GM18505 (cell line): ENCODE measurements at regions not wholly inside any gene's neighbourhood (a gene's known extent, or its start where the extent isn't known, plus 50 kb on each side); places are given as distances from the start of the nearest gene placed in this dataset.

Experiments used
- ATAC-seq: cut with Tn5 transposase; IDR thresholded peaks from one replicate; pipeline ENCODE4 v1.9.1; 2021; ENCODE audit not compliant: unreplicated experiment
- POLR2A ChIP-seq: IDR thresholded peaks from 4 replicates; pipeline ENCODE4 v1.6.1; 2011; ENCODE audit warnings: borderline replicate concordance; ENCODE audit not compliant: insufficient read depth, insufficient read length; ENCODE audit errors: extremely low read depth

DNA sequence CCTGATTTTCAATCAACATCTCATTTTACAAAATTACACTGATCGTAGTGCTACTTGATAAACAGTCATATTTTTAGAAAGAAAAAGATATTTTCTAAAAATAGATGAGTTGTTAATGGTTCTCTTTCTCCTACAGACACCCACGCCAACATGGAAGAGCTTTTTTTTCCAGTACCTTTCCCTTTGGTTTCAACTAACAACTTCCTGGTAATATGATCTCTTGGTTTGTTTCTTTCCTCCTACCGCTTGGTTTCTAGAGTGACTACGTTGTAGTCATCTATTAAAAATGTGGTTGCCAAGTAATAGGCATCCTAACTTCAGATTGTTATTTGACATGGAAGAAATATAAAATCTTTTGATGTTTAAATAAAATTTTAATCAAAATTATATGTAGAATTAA lies 189.0 kb downstream of the LACC1 start:
- TF ChIP-seq POLR2A, result no peak
- no peak for ATAC-seq

DNA sequence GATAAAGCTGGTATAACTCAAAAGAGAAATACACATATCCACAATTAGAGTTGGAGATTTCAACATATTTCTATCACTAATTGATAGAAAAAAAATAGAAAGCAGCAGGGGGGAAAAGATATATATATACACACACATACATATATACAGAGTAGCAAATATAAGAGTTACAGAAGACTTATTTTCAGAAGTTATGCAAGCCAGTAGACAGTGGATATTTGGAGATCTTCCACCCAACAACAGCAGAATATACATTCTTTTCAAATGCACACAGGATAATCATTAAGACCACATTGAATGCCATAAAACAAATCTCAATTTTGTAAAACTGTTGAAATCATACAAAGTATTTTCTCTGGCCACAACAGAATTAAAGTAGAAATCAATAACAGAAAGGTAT lies 192.8 kb downstream of the LACC1 start:
- ATAC-seq, result no peak

DNA sequence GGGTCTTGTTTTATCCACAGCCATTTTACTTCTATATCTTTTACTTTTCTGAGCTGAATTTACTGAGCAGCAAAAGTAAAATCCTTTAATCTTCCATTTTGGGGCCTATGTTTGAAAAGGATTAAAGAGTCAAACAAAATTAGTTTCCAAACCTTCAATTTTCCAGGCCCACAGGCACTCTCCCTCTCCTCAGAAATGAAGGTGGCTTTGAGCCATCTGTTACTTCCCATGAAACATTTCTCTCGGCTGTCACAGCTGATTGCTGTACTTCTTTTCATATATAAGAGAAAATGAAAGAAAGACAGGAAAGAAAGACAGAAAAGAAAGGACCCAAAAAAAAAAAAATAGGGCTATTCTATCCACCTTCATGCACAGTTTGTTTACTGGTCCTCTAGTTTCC lies 194.9 kb downstream of the LACC1 start:
- no peak for TF ChIP-seq POLR2A
- ATAC-seq, result no peak

More for the DNA sequence above, 192.8 kb downstream of the LACC1 start:
- TF ChIP-seq POLR2A, result no peak

DNA sequence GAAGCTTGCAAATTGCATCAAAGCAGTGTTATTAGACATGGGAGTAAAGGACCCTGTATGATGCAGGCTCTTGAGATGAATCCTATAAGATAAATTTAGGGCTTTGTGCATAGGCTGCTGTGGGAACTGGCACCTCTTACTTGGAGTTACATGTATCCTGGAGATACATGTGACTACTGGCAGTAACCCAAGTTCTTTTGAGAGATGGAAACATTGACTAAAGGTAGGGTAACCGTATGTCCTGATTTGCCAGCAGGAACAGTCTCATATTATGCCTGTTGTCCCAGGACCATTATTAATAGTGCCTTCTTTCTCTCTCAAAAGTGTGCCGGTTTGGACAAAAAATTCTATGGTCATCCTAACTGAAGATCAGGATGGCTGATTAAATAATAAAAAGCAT lies 195.4 kb downstream of the LACC1 start:
- TF ChIP-seq POLR2A, result no peak
- ATAC-seq, result no peak

DNA sequence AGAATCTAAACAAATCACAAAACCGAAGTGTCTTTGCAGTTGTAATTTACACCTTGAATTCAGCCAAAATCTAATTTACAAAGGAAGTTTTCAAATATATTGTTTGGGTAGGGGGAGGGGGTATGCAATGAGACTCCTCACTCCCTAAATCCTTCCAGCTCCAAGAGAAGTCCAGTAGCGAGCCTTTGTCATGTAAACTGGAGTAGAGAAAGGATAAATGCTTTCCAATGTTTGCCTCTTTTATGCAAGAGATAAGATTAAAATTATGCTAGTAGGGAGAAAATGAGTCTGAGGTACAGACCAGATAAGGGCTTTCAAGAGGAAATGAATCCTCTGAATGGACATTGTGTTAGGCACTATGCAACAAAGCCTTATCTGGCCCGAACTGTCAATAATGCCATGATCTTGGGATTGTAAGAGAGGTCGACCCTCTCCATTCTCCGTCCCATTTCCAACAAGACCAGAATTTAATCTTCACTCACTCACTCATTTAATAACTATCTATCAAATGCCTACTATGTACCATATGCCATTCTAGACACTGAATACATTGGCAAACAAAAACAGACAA lies 199.2 kb downstream of the LACC1 start:
- TF ChIP-seq POLR2A, result no peak
- ATAC-seq, result no peak

DNA sequence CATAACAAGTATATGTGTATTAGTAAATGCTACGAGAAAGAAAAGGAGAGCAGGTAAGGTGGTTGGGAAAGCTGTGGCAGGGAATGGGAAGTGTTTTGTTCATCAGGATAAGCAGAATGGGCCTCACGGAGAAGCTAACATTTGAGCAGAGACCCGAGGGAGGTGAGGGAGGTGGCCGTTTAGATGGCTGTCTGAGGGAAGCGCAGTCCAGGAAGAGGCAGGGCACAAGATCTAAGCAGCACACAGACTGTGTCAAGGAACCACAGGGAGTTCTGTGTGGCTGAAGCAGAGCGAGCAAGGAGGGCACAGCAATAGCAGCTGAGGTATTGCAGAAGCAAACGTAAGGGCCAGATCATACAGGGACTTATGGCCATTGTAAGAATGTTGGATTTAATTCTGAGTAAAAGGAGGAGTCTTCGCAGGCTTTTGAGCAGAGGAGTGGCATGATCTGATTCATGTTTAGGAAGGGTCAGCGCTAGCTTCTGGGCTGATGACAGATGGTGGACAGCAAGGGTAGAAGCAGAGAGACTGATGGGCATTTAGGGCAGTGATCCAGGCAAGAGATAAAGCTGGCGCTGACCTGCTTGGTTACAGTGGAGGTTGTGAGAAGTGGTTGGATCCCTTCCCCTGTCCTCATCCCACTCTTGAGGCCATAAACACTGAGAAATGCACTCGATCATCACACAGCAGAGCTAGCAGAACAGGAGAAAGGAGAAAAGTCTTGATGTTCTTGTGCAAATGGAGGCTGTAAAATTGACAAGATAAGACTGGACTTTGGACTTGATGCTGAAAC lies 199.9 kb downstream of the LACC1 start:
- no peak for ATAC-seq
- no peak for TF ChIP-seq POLR2A

DNA sequence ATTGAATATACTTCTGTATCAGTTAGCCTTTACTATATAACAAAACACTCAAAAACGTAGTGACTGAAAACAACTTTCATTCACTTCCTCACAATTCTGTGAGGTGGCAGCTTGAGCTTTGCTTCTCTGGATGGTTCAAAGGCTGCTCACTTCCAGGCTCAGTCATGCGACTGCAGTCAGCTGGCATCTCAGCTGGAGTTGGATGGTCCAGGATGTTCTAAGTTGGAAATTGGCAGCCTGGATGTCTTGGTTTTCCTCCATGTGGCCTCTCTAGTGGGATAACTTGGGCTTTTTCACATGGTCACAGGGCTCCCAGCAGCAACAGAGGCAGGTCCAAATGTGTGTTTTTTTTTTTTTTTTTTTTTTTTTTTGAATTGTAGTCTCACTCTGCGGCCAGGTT lies 204.4 kb downstream of the LACC1 start:
- ATAC-seq, result no peak
- TF ChIP-seq POLR2A, result no peak

DNA sequence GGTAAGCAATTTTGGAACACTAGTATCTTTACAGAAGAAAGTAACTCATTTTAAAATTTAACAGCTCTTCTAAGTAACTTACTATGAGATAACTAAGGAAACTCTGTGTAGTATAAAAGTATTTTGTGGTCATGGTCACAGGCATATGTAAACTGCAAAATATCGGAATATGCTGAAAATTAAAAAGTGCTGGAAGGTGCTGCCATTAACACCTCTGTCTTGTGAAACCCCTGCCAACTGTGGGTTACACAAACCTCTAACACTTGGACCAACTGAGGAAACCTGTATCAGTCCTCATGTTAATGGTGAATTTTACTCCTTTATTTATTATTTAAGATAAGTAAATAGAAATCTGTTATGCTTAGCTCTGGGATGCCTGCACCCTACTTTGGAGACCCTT lies 206.7 kb downstream of the LACC1 start:
- ATAC-seq, result no peak

DNA sequence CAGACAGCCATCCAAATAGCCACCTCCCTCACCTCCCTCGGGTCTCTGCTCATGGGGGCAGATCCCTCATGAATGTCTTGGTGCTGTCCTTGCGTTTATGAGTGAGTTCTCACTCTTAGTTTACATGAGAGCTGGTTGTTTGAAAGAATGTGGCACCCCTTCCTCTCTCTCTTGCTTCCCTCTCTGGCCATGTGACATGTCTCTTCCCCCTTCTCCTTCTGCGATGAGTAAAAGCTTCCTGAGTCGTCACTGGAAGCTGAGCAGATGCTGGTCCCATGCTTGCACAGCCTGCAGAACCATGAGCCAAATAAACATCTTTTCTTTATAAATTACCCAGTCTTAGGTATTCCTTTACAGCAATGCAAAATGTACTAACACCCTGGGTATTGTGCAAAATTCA lies 208.7 kb downstream of the LACC1 start:
- no peak for TF ChIP-seq POLR2A
- ATAC-seq, result no peak

More for the DNA sequence above, 206.7 kb downstream of the LACC1 start:
- no peak for TF ChIP-seq POLR2A

DNA sequence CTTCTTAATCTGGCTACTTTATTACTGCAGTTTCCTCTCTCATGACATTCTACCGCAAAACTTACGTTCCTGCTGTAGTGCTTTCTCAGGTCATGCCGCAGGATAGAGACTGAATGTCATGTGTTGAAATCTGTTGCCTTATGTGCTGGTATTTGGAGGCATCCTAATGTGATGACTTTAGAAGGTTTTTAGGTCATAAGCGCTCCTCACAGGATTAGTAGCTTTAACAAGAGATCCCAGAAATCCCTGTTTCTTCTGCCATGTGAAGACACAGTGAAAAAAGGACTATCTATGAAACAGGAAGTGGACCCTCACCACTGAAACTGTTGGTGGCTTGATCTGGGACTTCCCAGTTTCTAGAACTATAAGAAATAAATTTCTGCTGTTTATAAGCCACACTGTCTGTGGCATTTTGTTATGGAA lies 209.3 kb downstream of the LACC1 start:
- TF ChIP-seq POLR2A, result no peak

DNA sequence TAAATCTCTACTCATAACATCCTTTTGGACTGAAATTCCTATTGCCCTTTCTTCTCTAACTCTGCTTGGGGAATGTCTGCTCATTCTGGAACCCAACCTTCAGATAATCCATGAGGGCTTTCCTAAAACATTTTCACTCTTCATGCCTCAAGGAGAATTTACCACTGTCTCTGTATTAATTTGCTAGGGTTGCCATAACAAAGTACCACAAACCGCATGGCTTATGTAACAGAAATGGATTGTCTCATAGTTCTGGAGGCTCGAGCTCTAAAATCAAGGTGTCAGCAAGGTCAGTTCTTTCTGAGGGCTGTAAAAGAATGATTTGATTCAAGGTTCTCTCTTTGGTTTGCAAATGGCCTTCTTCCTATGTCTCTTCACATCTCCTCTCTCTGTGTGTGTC lies 209.7 kb downstream of the LACC1 start:
- TF ChIP-seq POLR2A, result no peak
- ATAC-seq, result no peak

More for the DNA sequence above, 209.3 kb downstream of the LACC1 start:
- ATAC-seq, result no peak

DNA sequence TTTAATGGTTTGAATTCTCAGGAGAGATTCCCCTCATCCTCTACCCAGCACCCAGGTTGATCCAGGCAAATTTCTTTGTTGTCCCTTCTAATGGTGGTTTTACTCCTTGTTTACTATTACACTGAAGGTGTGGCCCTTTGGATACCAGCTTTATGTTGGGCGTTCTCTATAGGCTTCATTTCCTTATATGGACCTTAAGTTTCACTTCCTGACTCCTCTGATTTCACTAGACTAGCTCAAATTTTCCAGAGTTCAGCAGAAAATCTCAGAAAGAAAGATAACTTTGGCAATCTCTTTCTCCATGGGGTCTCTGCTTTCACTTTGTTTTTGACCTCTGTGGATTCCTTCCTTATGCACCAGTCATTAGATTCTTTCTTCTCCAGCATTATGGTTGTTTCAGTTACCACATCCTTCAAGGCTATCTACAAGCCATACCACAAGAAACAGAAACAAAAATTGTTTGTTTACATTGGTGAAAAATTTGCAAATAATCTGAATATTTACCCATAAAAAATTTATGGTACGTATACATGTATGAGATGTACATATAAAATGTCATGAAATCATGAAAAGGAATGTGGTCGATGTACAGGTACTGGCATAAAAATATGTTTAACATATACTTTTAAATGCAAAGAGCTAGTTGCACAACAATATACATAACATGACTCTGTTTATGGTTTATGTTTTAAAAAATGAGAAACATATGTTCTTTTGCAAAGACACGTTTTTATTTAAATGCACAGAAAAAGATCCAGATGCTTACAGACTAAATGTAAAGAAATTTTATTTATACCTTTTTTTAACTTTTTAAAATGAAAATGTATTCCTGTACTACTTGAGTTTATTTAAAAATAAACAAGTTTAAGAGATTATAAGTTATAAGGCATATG lies 212.6 kb downstream of the LACC1 start:
- no peak for TF ChIP-seq POLR2A
- no peak for ATAC-seq
